AG04450 (cell line): ENCODE measurements at regions not wholly inside any gene's neighbourhood (a gene's known extent, or its start where the extent isn't known, plus 50 kb on each side); places are given as distances from the start of the nearest gene placed in this dataset.

ENCODE experiments used
- CTCF ChIA-PET: fragments of 300-600, 350-600 bp; formaldehyde crosslinking; extraction: SDS; loops from one replicate; lab custom pipeline; 2022; ENCODE audit warnings: antibody characterized with exemption, inconsistent platforms; lab: Charles Lee
- POLR2A ChIA-PET: fragments of 350-600 bp; formaldehyde crosslinking; extraction: SDS; loops from one replicate; lab custom pipeline; 2021; ENCODE audit warnings: antibody characterized with exemption, inconsistent platforms; lab: Yijun Ruan, JAX
- DNase-seq: peaks from one replicate; pipeline ENCODE4 v3.0.0-alpha.2; 2011; ENCODE audit warnings: low read depth, low spot score
- H3K27ac ChIP-seq: one replicate; pipeline ENCODE4 v1.5.1; 2012; ENCODE audit warnings: low read depth, low read length, control low read depth
- H3K27me3 ChIP-seq: one replicate; pipeline ENCODE4 v1.6.0; 2012; ENCODE audit warnings: low read length; ENCODE audit not compliant: control insufficient read depth, insufficient read depth
- H3K4me3 ChIP-seq: 2 replicates; pipeline ENCODE4 v1.5.1; 2011; ENCODE audit warnings: mild to moderate bottlenecking, low read depth, low read length, control low read depth
- H3K9me3 ChIP-seq: 2 replicates; pipeline ENCODE4 v1.5.1; 2012; ENCODE audit warnings: low read length; ENCODE audit not compliant: control insufficient read depth, insufficient read depth
- CTCF ChIP-seq: IDR thresholded peaks from 2 replicates; pipeline ENCODE4 v1.5.1; 2011; ENCODE audit warnings: low read depth, low read length, control low read depth, inconsistent platforms

- H3K27ac ChIP-seq: no peak overlapping the region
- ChIA-PET POLR2A (no interaction called here), CTCF (interaction anchor here (1.0 kb wide), 1 partner anchor 323 kb away, joined by 3 read pairs; no protein-coding TSS in a partner anchor)
- H3K27me3 ChIP-seq: peaks cover 4% of the 10 kb centered on the region
- TF ChIP-seq CTCF: no peak
- no peak overlapping the region for H3K4me3 ChIP-seq
- DNase-seq: no peak
- H3K9me3 ChIP-seq: no peaks in the 10 kb centered on the region
Measured at GRCh38 chr3:5035113-5035512, 55.9 kb downstream of the BHLHE40 start.

GRCh38 chr3:5035692-5036391 is 56.6 kb downstream of the BHLHE40 start:
- H3K9me3 ChIP-seq: no peaks in the 10 kb centered on the region
- H3K27ac ChIP-seq: no peak overlapping the region
- CTCF ChIA-PET: interaction anchor here (0.7 to 1.5 kb wide), 2 partner anchors 9 to 325 kb away, joined by 3 to 9 read pairs; no protein-coding TSS in a partner anchor
- no peak for TF ChIP-seq CTCF
- peaks cover 4% of the 10 kb centered on the region for H3K27me3 ChIP-seq
- DNase-seq: no peak
- POLR2A ChIA-PET: interaction anchor here (0.6 kb wide), 1 partner anchor 276 kb away, joined by 3 read pairs; no protein-coding TSS in a partner anchor
- H3K4me3 ChIP-seq: no peak overlapping the region

- no peak overlapping the region for H3K4me3 ChIP-seq
- no peak for DNase-seq
- POLR2A ChIA-PET: interaction anchor here (0.6 kb wide), 1 partner anchor 277 kb away, joined by 3 read pairs; no protein-coding TSS in a partner anchor
- CTCF ChIA-PET: interaction anchor here (0.7 to 1.5 kb wide), 3 partner anchors 10 to 327 kb away, joined by 3 to 9 read pairs (median 3); no protein-coding TSS in a partner anchor
- no peaks in the 10 kb centered on the region for H3K9me3 ChIP-seq
- no peak overlapping the region for H3K27ac ChIP-seq
- TF ChIP-seq CTCF: no peak
- peaks cover 4% of the 10 kb centered on the region for H3K27me3 ChIP-seq
Measured at GRCh38 chr3:5036392-5036766, 57.1 kb downstream of the BHLHE40 start.

GRCh38 chr3:5036858-5037257 is 57.6 kb downstream of the BHLHE40 start:
- no peak overlapping the region for H3K27ac ChIP-seq

More at GRCh38 chr3:5036858-5037257, 57.6 kb downstream of the BHLHE40 start:
- POLR2A ChIA-PET: no interaction called here
- Histone ChIP-seq H3K4me3 (no peak overlapping the region), H3K9me3 (no peaks in the 10 kb centered on the region), H3K27me3 (peaks cover 4% of the 10 kb centered on the region)
- no peak for TF ChIP-seq CTCF
- CTCF ChIA-PET: interaction anchor here (0.7 to 1.5 kb wide), 3 partner anchors 10 to 327 kb away, joined by 3 to 9 read pairs (median 3); no protein-coding TSS in a partner anchor
- DNase-seq: no peak
